HG03280 (cell line): ENCODE measurements at regions not wholly inside any gene's neighbourhood (a gene's known extent, or its start where the extent isn't known, plus 50 kb on each side); places are given as distances from the start of the nearest gene placed in this dataset.

Experiments
- ATAC-seq: cut with Tn5 transposase; IDR thresholded peaks from one replicate; pipeline ENCODE4 v1.9.1; 2021; ENCODE audit warnings: mild to moderate bottlenecking, moderate library complexity; ENCODE audit not compliant: unreplicated experiment

- no peak for ATAC-seq
Observed at GRCh38 chr6:14934013-14934412, 311.9 kb upstream of the JARID2 start.

DNA sequence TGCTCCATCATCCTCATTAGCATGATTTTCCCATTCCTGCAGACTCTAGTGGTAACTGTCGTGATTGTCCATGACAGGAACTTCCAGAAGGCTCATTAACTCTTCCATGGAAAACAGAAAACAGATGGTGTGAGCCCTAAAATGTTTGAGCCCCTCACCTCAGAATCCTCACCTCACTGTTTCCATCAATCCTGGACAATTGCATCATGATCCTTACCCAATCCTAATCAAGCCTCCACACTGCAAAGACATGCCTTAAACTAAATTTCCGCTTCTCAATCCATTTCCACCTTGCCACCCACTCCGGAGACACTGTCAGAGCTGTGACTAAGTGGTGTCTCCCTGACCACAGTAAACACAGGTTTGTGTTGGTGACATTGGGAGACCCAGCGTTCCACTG is 311.0 kb upstream of the JARID2 start:
- no peak for ATAC-seq

DNA sequence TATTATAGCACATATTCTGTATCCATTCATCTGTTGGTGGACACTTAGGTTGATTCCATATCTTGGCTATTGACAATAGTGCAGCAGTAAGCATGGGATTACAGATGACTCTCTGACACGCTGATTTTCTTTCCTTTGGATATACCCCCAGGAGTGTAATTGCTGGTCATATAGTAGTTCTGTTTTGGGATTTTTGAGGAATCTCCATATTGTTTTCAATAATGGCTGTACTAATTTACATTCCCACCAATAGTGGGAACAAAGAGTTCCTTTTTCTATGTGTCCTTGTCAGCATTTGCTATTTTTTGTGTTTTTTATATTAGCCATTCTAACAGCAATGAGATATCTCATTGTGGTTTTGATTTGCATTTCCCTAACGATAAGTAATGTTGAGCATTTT is 309.0 kb upstream of the JARID2 start:
- ATAC-seq: no peak

DNA sequence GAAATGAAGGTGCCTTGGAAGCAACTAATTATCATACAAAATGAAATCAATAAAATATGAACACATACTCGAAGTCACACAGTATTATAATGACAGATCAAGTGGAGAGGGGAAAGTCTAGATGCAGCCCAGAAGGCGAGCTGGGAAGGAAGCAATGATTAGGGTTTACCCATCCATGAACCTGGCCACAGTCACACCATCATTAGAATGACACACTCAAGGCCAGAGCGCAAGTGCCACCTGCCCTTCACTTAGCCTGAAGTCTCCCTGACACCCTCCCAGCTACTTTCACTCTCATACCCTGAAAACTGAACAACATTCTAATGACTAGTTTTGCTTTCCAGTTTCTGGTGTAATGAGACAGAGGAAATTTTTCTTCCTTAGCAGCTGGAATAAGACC is 302.8 kb upstream of the JARID2 start:
- no peak for ATAC-seq

DNA sequence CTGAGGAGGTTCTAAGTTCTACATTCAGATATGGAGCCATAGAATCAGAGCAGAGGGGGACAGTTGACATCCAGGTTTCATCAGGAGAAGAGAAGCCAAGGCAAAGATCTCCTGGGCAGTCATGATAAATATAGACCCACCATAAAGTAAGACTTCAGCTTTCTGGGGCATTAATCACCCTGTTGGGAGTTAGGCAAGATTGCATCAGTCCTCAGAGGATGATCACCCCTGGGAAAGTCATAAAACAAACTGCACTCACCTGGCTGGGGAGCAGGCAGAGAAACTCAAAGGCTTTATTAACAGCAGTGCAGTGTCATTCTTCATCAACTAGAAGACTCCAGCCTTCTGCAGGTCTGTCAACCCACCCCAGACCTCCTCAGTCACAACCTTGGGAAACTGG is 301.3 kb upstream of the JARID2 start:
- ATAC-seq: no peak

DNA sequence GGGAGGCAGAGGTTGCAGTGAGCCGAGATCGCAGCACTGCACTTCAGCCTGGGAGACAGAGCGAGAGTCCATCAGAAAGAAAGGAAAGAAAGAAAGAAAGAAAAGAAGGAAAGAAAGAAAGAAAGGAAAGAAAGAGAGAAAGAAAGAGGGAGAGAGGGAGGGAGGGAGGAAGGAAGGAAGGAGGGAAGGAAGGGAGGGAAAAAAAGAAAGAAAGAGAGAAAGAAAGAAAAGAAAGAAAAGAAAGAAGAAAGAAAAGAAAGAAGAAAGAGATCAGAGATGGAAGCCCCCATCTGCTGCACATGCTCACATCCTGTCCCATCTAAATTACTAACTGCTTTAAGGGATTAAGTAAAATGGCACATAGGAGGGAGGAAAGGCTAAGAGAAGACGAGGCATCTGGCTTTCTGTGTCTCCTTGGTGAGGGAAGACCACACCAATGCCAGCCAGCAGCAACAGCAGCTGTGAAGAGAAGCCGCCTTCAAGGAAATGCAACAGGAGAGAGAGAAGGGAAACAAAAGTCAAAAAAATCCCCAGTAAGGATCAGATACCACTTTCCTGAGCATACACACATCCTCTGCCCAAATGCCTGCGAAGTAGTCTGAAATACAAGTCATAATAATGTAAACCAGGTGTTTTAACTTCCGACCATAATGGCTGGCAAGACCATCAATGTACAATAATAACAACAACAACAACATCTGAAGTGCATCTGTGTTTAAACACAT is 300.2 kb upstream of the JARID2 start:
- ATAC-seq: no peak

- no peak for ATAC-seq
Observed at GRCh38 chr6:14946753-14947152, 299.1 kb upstream of the JARID2 start.

DNA sequence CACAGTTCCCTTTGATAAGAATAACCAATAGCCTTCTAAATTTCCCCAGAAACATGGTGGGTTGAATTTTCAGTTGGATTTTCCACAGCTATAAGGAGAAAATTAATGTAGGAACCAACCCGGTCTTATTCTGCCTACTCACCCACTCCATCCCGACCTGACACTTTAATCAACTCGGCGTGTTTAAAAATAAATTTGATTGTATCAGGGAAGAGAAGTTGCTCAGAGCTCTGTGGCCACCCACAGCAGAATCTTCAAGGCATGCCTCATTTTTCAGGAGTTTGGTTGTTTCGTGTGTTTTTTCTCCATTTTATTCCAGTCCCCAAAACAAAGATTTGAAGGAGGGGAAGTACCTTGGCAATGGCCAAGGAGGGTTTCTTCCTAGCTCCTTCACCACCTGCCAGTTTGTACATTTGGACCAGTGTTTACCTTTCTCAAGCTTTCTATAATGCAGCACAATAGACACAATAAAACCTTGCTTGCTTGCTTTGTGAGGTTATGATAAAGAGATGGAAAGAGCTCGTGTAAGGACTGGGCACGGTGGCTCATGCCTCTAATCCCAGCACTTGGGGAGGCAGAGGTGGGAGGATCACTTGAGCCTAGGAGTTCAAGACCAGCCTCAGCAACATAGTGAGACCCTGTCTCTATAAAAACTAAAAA is 297.2 kb upstream of the JARID2 start:
- no peak for ATAC-seq

DNA sequence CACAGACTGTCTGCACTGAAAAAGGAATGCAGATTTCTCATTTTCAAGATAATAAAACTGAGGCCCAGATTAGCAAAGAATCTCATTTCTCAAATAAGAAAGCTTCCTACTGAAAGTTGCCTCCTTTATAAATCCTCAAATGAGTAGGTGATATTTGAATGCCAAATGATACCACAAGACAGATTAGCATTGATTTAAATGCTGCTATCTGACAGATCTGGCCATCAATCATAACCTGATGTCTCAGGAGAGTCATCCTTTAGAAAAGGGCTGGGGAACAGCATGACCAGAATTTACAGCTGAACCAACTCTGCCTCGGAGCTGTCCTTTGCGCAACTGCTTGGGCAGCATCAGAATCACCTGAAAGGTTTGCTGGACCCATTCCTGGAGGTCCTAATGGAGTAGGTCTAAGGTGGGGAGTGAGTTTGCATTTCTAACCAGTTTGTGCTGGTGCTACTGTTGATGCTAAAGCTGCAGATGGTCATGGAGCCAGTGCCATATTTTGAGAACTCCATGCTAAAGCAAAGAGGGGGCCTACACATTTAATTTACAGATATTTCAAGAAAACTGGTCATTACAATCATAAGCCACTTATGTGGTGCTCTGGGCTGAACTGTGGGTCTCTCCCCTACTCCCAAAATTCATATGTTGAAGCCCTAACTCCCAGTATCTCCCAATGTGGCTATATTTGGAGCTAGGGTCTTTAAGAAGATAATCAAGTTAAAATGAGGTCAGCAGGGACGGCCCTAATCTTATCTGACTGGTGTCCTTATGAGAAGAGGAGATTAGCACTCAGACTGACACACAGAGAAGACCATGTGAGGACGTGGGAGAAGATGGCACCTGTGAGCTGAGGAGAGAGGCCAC is 295.5 kb upstream of the JARID2 start:
- no peak for ATAC-seq

DNA sequence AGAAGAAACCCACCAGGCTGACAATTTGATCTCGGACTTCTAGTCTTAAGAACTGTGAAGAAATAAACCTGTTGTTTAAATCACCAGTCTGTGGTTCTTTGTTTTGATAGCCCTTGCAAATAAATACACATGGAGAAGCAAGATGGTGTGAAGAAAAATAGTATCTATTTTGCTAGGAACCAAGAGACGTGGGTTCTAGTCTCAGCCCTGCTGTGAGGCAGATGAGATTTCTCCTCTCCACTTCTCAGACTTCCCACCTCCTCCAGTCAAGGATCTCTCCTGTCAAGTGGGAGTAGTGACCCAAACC is 294.9 kb upstream of the JARID2 start:
- ATAC-seq: no peak

DNA sequence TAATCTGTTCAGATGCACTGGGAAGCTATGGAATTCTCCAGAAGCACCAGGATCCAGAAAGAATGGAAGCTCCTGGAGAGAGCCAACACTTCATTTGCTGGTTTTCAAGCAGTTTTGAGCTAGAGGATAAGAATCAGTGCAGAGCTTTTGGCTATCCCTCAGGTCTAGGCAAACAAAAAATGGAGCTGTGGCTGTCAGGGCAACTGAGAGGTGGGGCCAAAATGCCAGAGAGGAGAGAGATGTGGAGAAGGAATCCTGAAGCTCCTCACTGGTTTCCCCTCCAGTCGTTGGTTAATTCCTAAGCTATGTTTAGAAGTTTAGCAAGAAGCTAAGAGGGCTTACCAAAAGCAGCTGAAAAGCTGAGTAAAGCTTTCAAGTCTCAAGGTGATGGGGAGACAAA is 294.2 kb upstream of the JARID2 start:
- ATAC-seq: no peak

DNA sequence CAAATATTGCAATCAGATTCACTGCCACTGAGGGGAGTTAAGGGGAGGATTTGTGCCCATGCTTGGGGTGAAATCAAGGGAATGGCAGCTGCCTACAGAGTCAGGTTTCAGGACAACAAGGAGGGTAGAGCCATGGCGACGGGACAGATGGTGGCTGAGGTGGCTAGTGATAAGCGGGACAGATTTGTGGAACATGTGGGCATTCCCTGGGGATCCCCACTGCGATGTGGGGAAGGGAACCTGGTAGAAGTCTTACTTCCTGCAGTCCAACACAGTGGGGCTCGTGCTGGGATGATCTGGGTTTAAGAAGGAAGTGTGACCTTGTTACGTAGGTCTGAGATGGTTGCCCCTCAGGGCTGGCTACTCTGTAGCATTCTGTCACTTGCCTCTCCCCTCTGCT is 292.0 kb upstream of the JARID2 start:
- no peak for ATAC-seq

- ATAC-seq: no peak
Observed at GRCh38 chr6:14957355-14958059, 288.4 kb upstream of the JARID2 start.

GRCh38 chr6:14959324-14959885 is 286.5 kb upstream of the JARID2 start:
- no peak for ATAC-seq

DNA sequence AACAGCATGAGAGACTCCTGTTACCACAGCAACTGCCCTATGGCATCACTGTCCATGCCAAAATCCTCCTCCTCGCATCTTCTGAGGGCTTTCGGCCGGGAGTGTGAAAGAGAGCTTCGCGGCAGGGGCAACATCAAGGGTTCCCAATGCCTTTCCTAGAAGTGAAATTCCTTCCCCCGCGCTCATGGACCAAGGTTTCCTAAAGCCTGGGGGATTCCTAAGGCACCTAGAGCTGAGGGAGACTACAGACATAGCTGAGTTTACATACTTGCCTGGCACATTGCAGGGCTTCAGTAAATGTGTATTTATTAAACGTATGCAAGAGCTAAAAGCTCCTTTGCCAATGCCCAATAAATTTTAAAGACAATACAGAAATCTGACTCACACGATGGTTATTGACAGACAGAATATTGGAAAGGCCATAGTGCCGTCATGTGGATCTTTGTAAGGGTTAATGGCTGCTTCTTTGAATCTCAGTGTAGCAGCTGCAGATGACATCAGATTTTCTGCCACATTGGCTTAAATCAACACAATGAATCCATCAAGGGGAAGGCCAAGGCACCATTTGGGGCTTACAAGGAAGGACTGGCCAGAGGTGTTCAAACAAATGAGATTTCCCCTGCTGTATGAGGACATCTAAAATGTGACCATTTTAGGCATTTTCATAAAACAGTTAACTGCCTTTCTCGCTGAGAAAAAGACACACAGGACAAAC is 281.2 kb upstream of the JARID2 start:
- ATAC-seq: no peak

DNA sequence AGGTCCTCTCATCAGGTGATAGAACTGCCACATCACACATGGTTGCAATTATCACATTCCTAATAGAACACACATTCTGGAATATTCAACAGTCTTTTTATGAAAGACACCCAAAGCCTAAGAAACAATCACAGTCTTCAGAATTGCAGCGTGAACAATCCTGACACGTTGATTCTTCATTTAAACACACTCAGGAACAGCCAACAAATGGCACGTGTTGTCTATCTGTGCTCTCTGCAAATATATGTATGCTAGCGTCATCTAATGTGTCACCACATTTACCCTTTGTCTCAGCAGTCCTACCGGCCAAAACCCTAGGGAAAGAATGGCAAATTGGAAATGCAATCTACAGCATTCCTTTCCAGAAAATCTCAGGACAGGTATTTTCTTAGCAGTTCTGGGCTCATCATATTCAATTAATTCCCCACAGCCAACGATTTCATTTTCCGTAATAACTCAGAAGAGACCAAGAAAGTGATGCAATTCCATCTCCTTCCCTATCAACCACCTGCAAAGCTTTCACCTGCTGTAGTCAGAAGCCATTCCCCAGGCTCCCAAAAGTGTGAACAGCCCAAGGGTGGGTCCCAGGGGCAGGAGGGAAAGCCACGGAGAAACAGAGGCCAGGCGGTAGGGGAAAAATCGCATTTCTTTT is 280.3 kb upstream of the JARID2 start:
- ATAC-seq: no peak

GRCh38 chr6:14966096-14966905 is 279.6 kb upstream of the JARID2 start:
- ATAC-seq: no peak

DNA sequence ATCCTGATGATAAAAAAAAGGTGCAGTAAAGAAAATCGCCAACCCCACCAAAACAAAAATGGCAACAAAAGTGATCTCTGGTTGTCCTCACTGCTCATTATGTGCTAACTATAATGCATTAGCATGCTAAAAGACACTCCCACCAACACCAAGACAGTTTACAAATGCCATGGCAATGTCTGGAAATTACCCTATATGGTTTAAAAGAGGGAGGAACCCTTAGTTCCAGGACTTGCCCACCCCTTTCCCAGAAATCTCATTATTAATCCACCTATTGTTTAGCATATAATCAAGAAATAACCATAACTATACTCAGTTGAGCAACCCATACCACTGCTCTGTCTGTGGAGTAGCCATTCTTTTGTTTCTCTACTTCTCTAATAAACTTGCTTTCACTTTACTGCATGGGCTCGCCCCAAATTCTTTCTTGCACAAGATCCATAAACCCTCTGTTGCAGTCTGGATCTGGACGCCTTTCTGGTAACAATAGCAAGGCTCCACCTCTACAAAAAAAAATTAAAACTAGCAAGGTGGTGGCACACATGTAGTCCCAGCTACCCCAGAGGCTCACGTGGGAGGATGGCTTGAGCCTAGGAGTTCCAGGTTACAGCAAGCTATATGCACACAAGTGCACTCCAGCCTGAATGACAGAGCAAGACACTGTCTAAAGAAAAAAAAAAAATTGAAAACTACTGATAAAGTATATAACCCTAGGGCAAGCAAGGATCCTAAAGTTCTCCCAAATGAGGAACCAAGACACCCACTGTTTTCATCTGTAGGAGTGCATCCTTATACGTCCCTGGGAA is 278.8 kb upstream of the JARID2 start:
- no peak for ATAC-seq
